H9 (cell line): ENCODE measurements at regions not wholly inside any gene's neighbourhood (a gene's known extent, or its start where the extent isn't known, plus 50 kb on each side); places are given as distances from the start of the nearest gene placed in this dataset.

ENCODE experiments used
- DNase-seq: peaks from one replicate; pipeline ENCODE4 v3.0.0-alpha.2; 2017
- H2AFZ ChIP-seq: one replicate; pipeline ENCODE4 v1.6.1; 2013; ENCODE audit warnings: mild to moderate bottlenecking, low read length, control low read depth, moderate library complexity
- H2AK5ac ChIP-seq: 2 replicates; pipeline ENCODE4 v1.6.1; 2013; ENCODE audit warnings: low read length, control low read depth, mixed read lengths; ENCODE audit not compliant: insufficient read length
- H2BK120ac ChIP-seq: one replicate; pipeline ENCODE4 v1.6.1; 2013; ENCODE audit warnings: low read depth, mild to moderate bottlenecking, low read length, control low read depth, inconsistent platforms; ENCODE audit not compliant: poor library complexity, severe bottlenecking
- H2BK12ac ChIP-seq: 2 replicates; pipeline ENCODE4 v1.6.1; 2013; ENCODE audit warnings: low read length, control low read depth, mixed read lengths, low read depth; ENCODE audit not compliant: insufficient read length
- H2BK15ac ChIP-seq: 2 replicates; pipeline ENCODE4 v1.6.1; 2013; ENCODE audit warnings: low read depth, low read length, control low read depth
- H2BK20ac ChIP-seq: one replicate; pipeline ENCODE4 v1.6.1; 2013; ENCODE audit warnings: low read depth, mild to moderate bottlenecking, low read length, control low read depth, inconsistent platforms; ENCODE audit not compliant: poor library complexity, severe bottlenecking
- H2BK5ac ChIP-seq: 2 replicates; pipeline ENCODE4 v1.6.1; 2013; ENCODE audit warnings: low read length, control low read depth, mixed read lengths; ENCODE audit not compliant: insufficient read length
- H3K14ac ChIP-seq: 2 replicates; pipeline ENCODE4 v1.6.1; 2013; ENCODE audit warnings: low read length, control low read depth; ENCODE audit not compliant: insufficient read depth
- H3K18ac ChIP-seq: 2 replicates; pipeline ENCODE4 v1.6.1; 2013; ENCODE audit warnings: low read depth, mild to moderate bottlenecking, mixed read lengths, low read length, control low read depth; ENCODE audit not compliant: insufficient read length
- H3K23ac ChIP-seq: 2 replicates; pipeline ENCODE4 v1.6.1; 2013; ENCODE audit warnings: low read length, control low read depth, mixed read lengths, low read depth; ENCODE audit not compliant: insufficient read length
- H3K23me2 ChIP-seq: 2 replicates; pipeline ENCODE4 v1.6.1; 2013; ENCODE audit warnings: low read depth, mild to moderate bottlenecking, mixed read lengths, low read length, control low read depth; ENCODE audit not compliant: insufficient read length, poor library complexity, severe bottlenecking
- H3K27ac ChIP-seq: 2 replicates; pipeline ENCODE4 v1.5.1; 2013; ENCODE audit warnings: low read length, control low read depth, mixed read lengths, low read depth; ENCODE audit not compliant: insufficient read length
- H3K27me3 ChIP-seq: 2 replicates; pipeline ENCODE4 v1.6.1; 2013; ENCODE audit warnings: low read length, control low read depth, inconsistent platforms; ENCODE audit not compliant: insufficient read depth
- H3K4ac ChIP-seq: 2 replicates; pipeline ENCODE4 v1.6.1; 2013; ENCODE audit warnings: low read depth, mild to moderate bottlenecking, control low read depth, inconsistent platforms, low read length, moderate library complexity
- H3K4me1 ChIP-seq: 2 replicates; pipeline ENCODE4 v1.6.1; 2013; ENCODE audit warnings: low read length, control low read depth, inconsistent platforms; ENCODE audit not compliant: insufficient read depth
- H3K4me2 ChIP-seq: 2 replicates; pipeline ENCODE4 v1.6.1; 2013; ENCODE audit warnings: low read length, control low read depth, mixed read lengths; ENCODE audit not compliant: insufficient read length, insufficient read depth
- H3K56ac ChIP-seq: 2 replicates; pipeline ENCODE4 v1.6.1; 2013; ENCODE audit warnings: low read depth, mild to moderate bottlenecking, mixed read lengths, low read length, control low read depth; ENCODE audit not compliant: insufficient read length
- H3K79me1 ChIP-seq: 2 replicates; pipeline ENCODE4 v1.6.1; 2013; ENCODE audit warnings: low read depth, mild to moderate bottlenecking, moderate library complexity, low read length, control low read depth, inconsistent platforms; ENCODE audit not compliant: insufficient read depth, poor library complexity, severe bottlenecking
- H3K79me2 ChIP-seq: 2 replicates; pipeline ENCODE4 v1.6.1; 2013; ENCODE audit warnings: low read length, control low read depth, inconsistent platforms; ENCODE audit not compliant: insufficient read depth
- H3K9ac ChIP-seq: 2 replicates; pipeline ENCODE4 v1.6.1; 2013; ENCODE audit warnings: low read length, control low read depth, mixed read lengths; ENCODE audit not compliant: insufficient read length; ENCODE audit errors: extremely low read depth
- H3K9me3 ChIP-seq: one replicate; pipeline ENCODE4 v1.6.1; 2013; ENCODE audit warnings: low read depth, low read length, inconsistent platforms; ENCODE audit not compliant: control insufficient read depth
- H3T11ph ChIP-seq: one replicate; pipeline ENCODE4 v1.6.1; 2013; ENCODE audit warnings: mild to moderate bottlenecking, low read length, control low read depth, inconsistent platforms
- H4K20me1 ChIP-seq: one replicate; pipeline ENCODE4 v1.6.1; 2013; ENCODE audit not compliant: control insufficient read depth, insufficient read length, insufficient read depth
- H4K5ac ChIP-seq: 2 replicates; pipeline ENCODE4 v1.6.1; 2013; ENCODE audit warnings: low read depth, mild to moderate bottlenecking, mixed read lengths, low read length, control low read depth; ENCODE audit not compliant: insufficient read length
- H4K8ac ChIP-seq: replicated peaks from 2 replicates; pipeline ENCODE4 v1.6.1; 2013; ENCODE audit warnings: low read length, control low read depth, mixed read lengths, low read depth; ENCODE audit not compliant: insufficient read length
- H4K91ac ChIP-seq: 2 replicates; pipeline ENCODE4 v1.6.1; 2013; ENCODE audit warnings: low read depth, mild to moderate bottlenecking, moderate library complexity, mixed read lengths, low read length, control low read depth; ENCODE audit not compliant: insufficient read length
- H3K27ac Mint-ChIP-seq, 3 experiments: 2 replicates in 2 of 3; 3 replicates in 1 of 3; pipeline ENCODE4 v1.8.0; 2020 to 2021; ENCODE audit warnings: mixed read lengths in 3 of 3, mild to moderate bottlenecking in 1 of 3, moderate library complexity in 1 of 3
- H3K27me3 Mint-ChIP-seq: 2 replicates; pipeline ENCODE4 v1.8.0; 2021; ENCODE audit warnings: low read depth, mild to moderate bottlenecking, moderate library complexity, mixed read lengths
- H3K36me3 Mint-ChIP-seq, 3 experiments: 2 replicates in 2 of 3; 3 replicates in 1 of 3; pipeline ENCODE4 v1.8.0; 2020 to 2021; ENCODE audit warnings: low read depth in 3 of 3, mixed read lengths in 3 of 3; ENCODE audit not compliant: insufficient read depth in 1 of 3
- H3K4me1 Mint-ChIP-seq, 2 experiments: 2 replicates each; pipeline ENCODE4 v1.8.0; 2020; ENCODE audit warnings: mixed read lengths in 2 of 2
- H3K4me3 Mint-ChIP-seq, 2 experiments: 2 replicates in 1 of 2; 3 replicates in 1 of 2; pipeline ENCODE4 v1.8.0; 2020 to 2021; ENCODE audit warnings: mild to moderate bottlenecking in 2 of 2, mixed read lengths in 2 of 2, moderate library complexity in 1 of 2
- H3K9me3 Mint-ChIP-seq, 2 experiments: 2 replicates in 1 of 2; 3 replicates in 1 of 2; pipeline ENCODE4 v1.8.0; 2020; ENCODE audit warnings: mild to moderate bottlenecking in 2 of 2, mixed read lengths in 2 of 2, moderate library complexity in 1 of 2
- WGBS: extraction: QIAGEN DNeasy Blood & Tissue Kit; methylation state at CpG from one replicate; pipeline ENCODE4 v1.1.7; 2013; ENCODE audit warnings: missing lambda C conversion rate, low lambda C conversion rate, mixed read lengths; ENCODE audit not compliant: insufficient read length; ENCODE audit errors: extremely low coverage; 5-methylcytosine and 5-hydroxymethylcytosine counted together
- TF ChIP-seq, protein P1 (sequence below): fragments of 200-600 bp; sonication (generic); conservative IDR thresholded peaks from 3 replicates; pipeline ENCODE4 v1.8.0; 2021; ENCODE audit warnings: antibody characterized with exemption, mild to moderate bottlenecking

DNA sequence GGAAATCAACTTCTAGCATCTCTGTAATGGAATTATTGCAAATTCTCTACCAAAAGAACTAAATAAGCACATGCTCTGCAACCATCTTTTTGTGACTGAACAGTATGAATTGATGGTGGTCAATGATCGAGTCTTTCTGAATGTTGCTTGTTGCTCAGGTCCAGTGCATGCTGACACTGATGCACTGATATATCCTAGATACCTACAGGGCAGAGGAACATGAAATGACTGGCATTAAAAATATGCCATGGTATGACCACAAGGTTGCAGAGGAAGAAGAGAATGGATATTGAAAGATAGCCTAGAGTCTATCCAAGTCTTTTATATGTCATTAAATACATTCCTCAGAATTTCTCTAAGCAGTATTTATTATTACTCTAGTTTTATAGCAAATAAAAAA is 692.8 kb upstream of the TENM3 start:
- H2BK15ac ChIP-seq = no peak overlapping the region
- Mint-ChIP-seq H3K4me3 (no peak overlapping the region), H3K27ac (no peak overlapping the region), H3K36me3 (no peaks in the 10 kb centered on the region; a peak in 1 of 7 replicates), H3K9me3 (no peaks in the 10 kb centered on the region; a peak in 1 of 5 replicates), H3K4me1 (peaks cover 14 to 15% of the 10 kb centered on the region in 2 experiments), H3K27me3 (no peaks in the 10 kb centered on the region)
- peaks cover 4% of the 10 kb centered on the region; the same call in 1 of the 2 replicates for H3K4me1 ChIP-seq
- H2AFZ ChIP-seq = no peak overlapping the region
- no peaks in the 10 kb centered on the region for H4K20me1 ChIP-seq
- TF ChIP-seq, protein P1, sequence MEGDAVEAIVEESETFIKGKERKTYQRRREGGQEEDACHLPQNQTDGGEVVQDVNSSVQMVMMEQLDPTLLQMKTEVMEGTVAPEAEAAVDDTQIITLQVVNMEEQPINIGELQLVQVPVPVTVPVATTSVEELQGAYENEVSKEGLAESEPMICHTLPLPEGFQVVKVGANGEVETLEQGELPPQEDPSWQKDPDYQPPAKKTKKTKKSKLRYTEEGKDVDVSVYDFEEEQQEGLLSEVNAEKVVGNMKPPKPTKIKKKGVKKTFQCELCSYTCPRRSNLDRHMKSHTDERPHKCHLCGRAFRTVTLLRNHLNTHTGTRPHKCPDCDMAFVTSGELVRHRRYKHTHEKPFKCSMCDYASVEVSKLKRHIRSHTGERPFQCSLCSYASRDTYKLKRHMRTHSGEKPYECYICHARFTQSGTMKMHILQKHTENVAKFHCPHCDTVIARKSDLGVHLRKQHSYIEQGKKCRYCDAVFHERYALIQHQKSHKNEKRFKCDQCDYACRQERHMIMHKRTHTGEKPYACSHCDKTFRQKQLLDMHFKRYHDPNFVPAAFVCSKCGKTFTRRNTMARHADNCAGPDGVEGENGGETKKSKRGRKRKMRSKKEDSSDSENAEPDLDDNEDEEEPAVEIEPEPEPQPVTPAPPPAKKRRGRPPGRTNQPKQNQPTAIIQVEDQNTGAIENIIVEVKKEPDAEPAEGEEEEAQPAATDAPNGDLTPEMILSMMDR = no peak
- no peak overlapping the region for H3K9ac ChIP-seq
- no peak overlapping the region for H2BK5ac ChIP-seq
- H4K8ac ChIP-seq = no peak overlapping the region
- no peak overlapping the region for H2BK20ac ChIP-seq
- no CpG with 5 or more reads among the region's 1 CpG for WGBS
- H3K56ac ChIP-seq = no peak overlapping the region
- H3K18ac ChIP-seq = no peak overlapping the region
- no peaks in the 10 kb centered on the region for H3K9me3 ChIP-seq
- H2AK5ac ChIP-seq = no peak overlapping the region
- H2BK12ac ChIP-seq = no peak overlapping the region
- no peak for DNase-seq
- no peaks in the 10 kb centered on the region for H3K23me2 ChIP-seq
- no peak overlapping the region for H3K23ac ChIP-seq
- H3K14ac ChIP-seq = no peak overlapping the region
- H4K91ac ChIP-seq = no peak overlapping the region
- no peak overlapping the region for H3K4me2 ChIP-seq
- H3K27me3 ChIP-seq = no peaks in the 10 kb centered on the region
- no peaks in the 10 kb centered on the region for H3K79me1 ChIP-seq
- no peak overlapping the region for H2BK120ac ChIP-seq
- no peak overlapping the region for H3K27ac ChIP-seq
- H3K79me2 ChIP-seq = no peaks in the 10 kb centered on the region
- no peak overlapping the region for H4K5ac ChIP-seq
- no peak overlapping the region for H3T11ph ChIP-seq
- H3K4ac ChIP-seq = no peak overlapping the region
